ENCODE measurements at regions not wholly inside any gene's neighbourhood (a gene's known extent, or its start where the extent isn't known, plus 50 kb on each side); places are given as distances from the start of the nearest gene placed in this dataset.
"Not testable (repeated sequence)": the region's sequence is repeated elsewhere in the genome, so short reads cannot be mapped to it uniquely, and the experiment has no call there.

DNA sequence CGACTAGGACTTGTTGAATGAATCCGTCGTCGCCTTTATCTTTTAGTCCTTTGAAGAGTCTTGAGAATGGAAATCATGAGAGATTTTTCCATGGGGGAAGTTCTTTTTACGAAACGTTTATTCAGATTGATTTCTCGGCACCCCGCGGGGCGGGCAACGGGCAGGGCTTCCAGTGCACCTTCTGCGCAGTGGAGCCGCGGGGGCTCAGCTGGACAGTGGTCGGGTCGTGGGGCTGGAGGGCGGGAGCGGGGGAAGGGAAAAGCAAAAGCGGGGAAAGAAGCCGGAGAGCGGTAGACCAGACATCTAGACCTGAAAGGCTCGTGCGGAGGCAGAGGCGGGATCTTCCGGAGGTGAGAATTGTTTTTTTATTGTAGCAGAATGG is 103.0 kb downstream of the NBPF11 start:
- not testable (repeated sequence) for H3K27me3 Mint-ChIP-seq (ENCODE audit: insufficient read depth, low read depth); H3K4me1 ChIP-seq; H3K36me3 Mint-ChIP-seq; H3K9me3 Mint-ChIP-seq; H3K27ac Mint-ChIP-seq; H3F3A ChIP-seq (ENCODE audit: low read depth); H4K20me1 ChIP-seq (ENCODE audit: low read depth); H3K27me3 ChIP-seq; H3K79me2 ChIP-seq (ENCODE audit: low read depth); H3K4me1 Mint-ChIP-seq; H3K9ac ChIP-seq; H3K27ac ChIP-seq; H3K9me3 ChIP-seq (ENCODE audit: low read depth); H3K36me3 ChIP-seq
- DNase-seq (ENCODE audit: low spot score) = peak; percentile 8
- TF ChIP-seq EZH2phosphoT487 (IDR thresholded peaks at IDR 0.05) (peak; percentile 46), EZH2 (IDR thresholded peaks at IDR 0.05) (peak; percentile 55)
- peak overlapping the region; percentile 87 for H3K4me3 Mint-ChIP-seq
- Histone ChIP-seq H3K4me3 (peak overlapping the region; percentile 65), H2AFZ (replicated peaks) (peak overlapping the region; percentile 85), H3K4me2 (peak overlapping the region; percentile 94)

DNA sequence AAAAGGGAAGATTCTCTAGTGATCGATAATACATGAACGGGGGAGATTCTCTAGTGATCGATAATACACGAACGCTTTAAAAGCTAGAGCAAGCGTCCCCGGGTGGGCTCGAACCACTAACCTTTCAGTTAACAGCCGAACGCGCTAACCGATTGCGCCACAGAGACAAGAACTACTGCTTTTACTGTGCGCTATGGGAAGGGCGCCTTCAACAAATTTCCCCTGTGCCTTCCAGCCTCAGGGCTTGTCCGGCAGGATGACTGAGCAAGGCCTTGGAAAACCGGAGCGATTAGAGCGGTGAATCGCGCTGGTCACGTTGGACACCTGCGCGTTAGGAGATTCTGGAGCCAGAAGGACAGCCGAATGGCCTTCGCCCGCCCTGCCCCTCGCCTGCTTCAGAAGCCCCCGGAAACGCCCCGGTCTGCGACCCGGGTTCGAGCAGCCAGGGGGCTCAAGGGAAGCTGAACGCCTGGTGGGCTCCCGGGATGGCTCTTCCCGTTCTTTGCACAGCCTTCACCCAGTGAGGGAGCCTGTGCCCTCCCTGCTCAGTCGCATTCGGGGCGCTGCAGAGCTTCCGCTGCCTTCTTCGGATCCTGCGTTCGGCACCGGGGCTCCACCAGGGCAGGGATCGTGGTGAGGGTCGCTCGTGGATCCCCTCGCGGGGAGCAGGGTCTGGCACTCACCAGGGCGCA is 103.5 kb downstream of the NBPF11 start:
- H3K27me3 ChIP-seq; H3K27ac Mint-ChIP-seq; H3K36me3 ChIP-seq; H3K36me3 Mint-ChIP-seq; H3F3A ChIP-seq (ENCODE audit: low read depth); H4K20me1 ChIP-seq (ENCODE audit: low read depth); H3K9me3 ChIP-seq (ENCODE audit: low read depth); H3K27me3 Mint-ChIP-seq (ENCODE audit: insufficient read depth, low read depth); H3K4me1 ChIP-seq; H3K4me1 Mint-ChIP-seq; H3K9me3 Mint-ChIP-seq; H3K27ac ChIP-seq; H3K9ac ChIP-seq; H3K79me2 ChIP-seq (ENCODE audit: low read depth): not testable (repeated sequence)
- H3K4me3 ChIP-seq = peak overlapping the region; percentile 65
- peak overlapping the region; percentile 85 for H2AFZ ChIP-seq (replicated peaks)
- H3K4me3 Mint-ChIP-seq = peak overlapping the region; percentile 87
- TF ChIP-seq, protein P1, sequence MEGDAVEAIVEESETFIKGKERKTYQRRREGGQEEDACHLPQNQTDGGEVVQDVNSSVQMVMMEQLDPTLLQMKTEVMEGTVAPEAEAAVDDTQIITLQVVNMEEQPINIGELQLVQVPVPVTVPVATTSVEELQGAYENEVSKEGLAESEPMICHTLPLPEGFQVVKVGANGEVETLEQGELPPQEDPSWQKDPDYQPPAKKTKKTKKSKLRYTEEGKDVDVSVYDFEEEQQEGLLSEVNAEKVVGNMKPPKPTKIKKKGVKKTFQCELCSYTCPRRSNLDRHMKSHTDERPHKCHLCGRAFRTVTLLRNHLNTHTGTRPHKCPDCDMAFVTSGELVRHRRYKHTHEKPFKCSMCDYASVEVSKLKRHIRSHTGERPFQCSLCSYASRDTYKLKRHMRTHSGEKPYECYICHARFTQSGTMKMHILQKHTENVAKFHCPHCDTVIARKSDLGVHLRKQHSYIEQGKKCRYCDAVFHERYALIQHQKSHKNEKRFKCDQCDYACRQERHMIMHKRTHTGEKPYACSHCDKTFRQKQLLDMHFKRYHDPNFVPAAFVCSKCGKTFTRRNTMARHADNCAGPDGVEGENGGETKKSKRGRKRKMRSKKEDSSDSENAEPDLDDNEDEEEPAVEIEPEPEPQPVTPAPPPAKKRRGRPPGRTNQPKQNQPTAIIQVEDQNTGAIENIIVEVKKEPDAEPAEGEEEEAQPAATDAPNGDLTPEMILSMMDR (IDR thresholded peaks at IDR 0.05) = peak; percentile 4
- peak overlapping the region; percentile 94 for H3K4me2 ChIP-seq
- peak; percentile 57 for DNase-seq (ENCODE audit: low spot score)

DNA sequence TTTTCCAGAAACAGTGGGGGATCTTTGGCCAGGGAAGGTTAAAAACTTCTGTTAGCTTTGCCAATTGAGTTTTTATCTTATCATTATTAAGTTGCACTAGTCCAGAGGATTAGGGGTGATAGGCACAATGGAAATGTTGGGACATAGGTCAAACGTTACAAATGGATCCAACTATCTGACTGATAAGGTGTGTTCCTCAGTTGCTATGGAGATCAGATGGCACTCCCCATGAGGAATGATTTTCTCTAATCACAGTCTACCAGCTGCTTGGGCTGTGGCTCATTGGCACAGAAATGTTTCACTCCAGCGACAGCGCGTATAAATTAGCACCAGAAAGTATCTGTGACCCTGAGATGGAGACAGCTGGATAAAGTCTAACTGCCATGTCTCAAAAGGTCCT is 106.2 kb downstream of the NBPF11 start:
- H3K4me1 Mint-ChIP-seq; DNase-seq (ENCODE audit: low spot score): not testable (repeated sequence)

DNA sequence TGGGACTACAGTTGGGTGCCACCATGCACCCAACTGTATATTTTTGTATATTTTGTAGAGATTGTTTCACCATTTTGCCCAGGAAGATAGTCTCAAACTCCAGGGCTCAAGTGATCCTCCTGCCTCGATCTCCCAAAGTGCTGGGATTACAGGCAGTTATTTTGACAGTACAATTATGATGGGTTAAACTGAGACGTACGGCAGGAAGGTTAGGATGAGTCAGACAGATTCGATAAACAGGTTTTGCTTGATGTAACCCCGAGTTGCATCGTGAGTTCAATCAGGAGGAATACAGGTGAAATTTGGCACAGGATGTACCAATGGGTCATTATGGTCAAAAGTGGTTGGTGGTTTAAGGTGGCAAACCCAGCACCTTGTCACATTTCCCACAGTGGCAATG is 107.6 kb downstream of the NBPF11 start:
- H3K27me3 ChIP-seq; H3K36me3 ChIP-seq; H3F3A ChIP-seq (ENCODE audit: low read depth); H3K4me1 ChIP-seq; H3K4me3 Mint-ChIP-seq; H3K4me1 Mint-ChIP-seq; H3K27ac ChIP-seq; H3K9me3 Mint-ChIP-seq; H3K79me2 ChIP-seq (ENCODE audit: low read depth); H3K36me3 Mint-ChIP-seq; H3K4me3 ChIP-seq; DNase-seq (ENCODE audit: low spot score); H3K27me3 Mint-ChIP-seq (ENCODE audit: insufficient read depth, low read depth); H3K9me3 ChIP-seq (ENCODE audit: low read depth); H3K9ac ChIP-seq; H3K27ac Mint-ChIP-seq; H2AFZ ChIP-seq (replicated peaks); H4K20me1 ChIP-seq (ENCODE audit: low read depth); H3K4me2 ChIP-seq: not testable (repeated sequence)

More for the DNA sequence above, 106.2 kb downstream of the NBPF11 start:
- H3K27me3 ChIP-seq; H3K9me3 Mint-ChIP-seq; H3K36me3 ChIP-seq; H3K4me1 ChIP-seq; H3K4me3 Mint-ChIP-seq; H3K9me3 ChIP-seq (ENCODE audit: low read depth); H3K27ac Mint-ChIP-seq; H3K4me3 ChIP-seq; H2AFZ ChIP-seq (replicated peaks); H3K4me2 ChIP-seq; H4K20me1 ChIP-seq (ENCODE audit: low read depth); H3F3A ChIP-seq (ENCODE audit: low read depth); H3K9ac ChIP-seq; H3K27me3 Mint-ChIP-seq (ENCODE audit: insufficient read depth, low read depth); H3K27ac ChIP-seq; H3K79me2 ChIP-seq (ENCODE audit: low read depth); H3K36me3 Mint-ChIP-seq: not testable (repeated sequence)

Data from neural progenitor cell (in vitro differentiated cells).